GM19043 (cell line): ENCODE measurements at regions not wholly inside any gene's neighbourhood (a gene's known extent, or its start where the extent isn't known, plus 50 kb on each side); places are given as distances from the start of the nearest gene placed in this dataset.

Experiments
- ATAC-seq: cut with Tn5 transposase; IDR thresholded peaks from one replicate; pipeline ENCODE4 v1.9.1; 2021; ENCODE audit warnings: low read depth; ENCODE audit not compliant: unreplicated experiment

GRCh38 chr2:129113776-129114175 lies 795.1 kb upstream of the HS6ST1 start:
- ATAC-seq: no peak

GRCh38 chr2:129117434-129117833 lies 798.8 kb upstream of the HS6ST1 start:
- ATAC-seq: no peak

GRCh38 chr2:129118296-129118695 lies 799.6 kb upstream of the HS6ST1 start:
- ATAC-seq: no peak

- no peak for ATAC-seq
Observed at GRCh38 chr2:129129087-129129486, 810.4 kb upstream of the HS6ST1 start.

GRCh38 chr2:129133692-129134641 lies 815.3 kb upstream of the HS6ST1 start:
- ATAC-seq: no peak

- ATAC-seq: no peak
Observed at GRCh38 chr2:129135017-129135416, 816.3 kb upstream of the HS6ST1 start.

GRCh38 chr2:129139380-129139779 lies 820.7 kb upstream of the HS6ST1 start:
- ATAC-seq: no peak

- ATAC-seq: no peak
Observed at GRCh38 chr2:129142465-129142864, 823.8 kb upstream of the HS6ST1 start.

- ATAC-seq: no peak
Observed at GRCh38 chr2:129144082-129144791, 825.6 kb upstream of the HS6ST1 start.

GRCh38 chr2:129152514-129152913 lies 827.0 kb upstream of the RAB6C start:
- ATAC-seq: no peak

- no peak for ATAC-seq
Observed at GRCh38 chr2:129160879-129161278, 818.6 kb upstream of the RAB6C start.

GRCh38 chr2:129164220-129164949 lies 815.1 kb upstream of the RAB6C start:
- no peak for ATAC-seq

GRCh38 chr2:129165006-129165405 lies 814.5 kb upstream of the RAB6C start:
- ATAC-seq: no peak

GRCh38 chr2:129167456-129167855 lies 812.0 kb upstream of the RAB6C start:
- no peak for ATAC-seq

GRCh38 chr2:129170570-129170969 lies 808.9 kb upstream of the RAB6C start:
- no peak for ATAC-seq

GRCh38 chr2:129174143-129174542 lies 805.3 kb upstream of the RAB6C start:
- ATAC-seq: no peak

- ATAC-seq: no peak
Observed at GRCh38 chr2:129175051-129175450, 804.4 kb upstream of the RAB6C start.

GRCh38 chr2:129176375-129176774 lies 803.1 kb upstream of the RAB6C start:
- ATAC-seq: no peak

GRCh38 chr2:129178356-129178755 lies 801.1 kb upstream of the RAB6C start:
- ATAC-seq: no peak

GRCh38 chr2:129179199-129179598 lies 800.3 kb upstream of the RAB6C start:
- no peak for ATAC-seq

- no peak for ATAC-seq
Observed at GRCh38 chr2:129180124-129180716, 799.2 kb upstream of the RAB6C start.
